Heart left ventricle (tissue), 13 donors: ENCODE measurements at regions not wholly inside any gene's neighbourhood (a gene's known extent, or its start where the extent isn't known, plus 50 kb on each side); places are given as distances from the start of the nearest gene placed in this dataset.

Experiments used
- POLR2A ChIP-seq, 2 donors: fragments of 450-650 bp; IDR thresholded peaks; one replicate each; pipeline ENCODE4 v1.6.1; 2017; ENCODE audit warnings: antibody characterized with exemption in 2 of 2, mild to moderate bottlenecking in 2 of 2, moderate library complexity in 2 of 2
- TF ChIP-seq, protein P1 (sequence below), 12 donors: fragments of 200-600 bp; sonication (generic) in 4 of 12; IDR thresholded peaks; one replicate each; pipeline versions ENCODE4 v1.5.0 to v1.8.0; 2018 to 2022; ENCODE audit warnings: antibody characterized with exemption in 12 of 12, mild to moderate bottlenecking in 5 of 12
- donor health status: ischemic (EF 13 %, LVEDD 7.1; RV severe dilation, severe dysfunction).
- donor health status: DM: no; HTN: yes; CAD: no.
- donor health status: DM: no; HTN: no; CAD: no.
- donor health status: ischemic (EF 25% LVEDD 6.9; RV normal size, moderate dysfunction).
- donor health status: ischemic (EF 25% LVEDD 5.7; RV mildly dilated, moderate dysfunction).
- donor health status: ischemic (EF 35%, LVEDD 5.7; RV mildly dilated, moderate dysfunction).
- donor health status: nonischemic (EF 11% LVEDD 7.7; RV severe dilation, severe dysfunction).
- donor health status: DM: yes; HTN: yes; CAD: no.
- donor health status: PGD.
- donor health status: ischemic (EF 29% LVEDD 5.4; RV normal size, mild dysfunction).
- donor health status: nonischemic (EF 23%, LVEDD 6.1; RV moderate dilation, normal function).

DNA sequence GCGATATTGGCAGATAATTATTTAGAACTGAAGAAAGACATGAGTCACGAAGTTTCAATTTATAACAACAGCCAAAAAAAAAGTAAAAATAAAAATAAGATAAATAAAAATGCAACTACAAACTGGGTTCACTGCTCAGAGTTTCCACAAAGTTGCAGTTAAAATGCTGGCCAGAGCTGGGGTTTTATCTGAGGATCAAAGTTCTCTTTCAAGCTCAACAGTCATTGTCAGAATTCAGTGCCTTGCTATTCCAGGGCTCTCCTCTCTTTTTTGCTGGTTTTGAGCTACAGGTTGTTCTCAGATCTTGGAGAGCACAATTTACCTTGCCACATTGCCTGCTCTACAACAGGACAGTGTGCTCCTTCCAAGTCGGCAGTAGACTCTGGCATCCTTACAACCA is 60.1 kb downstream of the PYDC2 start:
- TF ChIP-seq, protein P1, sequence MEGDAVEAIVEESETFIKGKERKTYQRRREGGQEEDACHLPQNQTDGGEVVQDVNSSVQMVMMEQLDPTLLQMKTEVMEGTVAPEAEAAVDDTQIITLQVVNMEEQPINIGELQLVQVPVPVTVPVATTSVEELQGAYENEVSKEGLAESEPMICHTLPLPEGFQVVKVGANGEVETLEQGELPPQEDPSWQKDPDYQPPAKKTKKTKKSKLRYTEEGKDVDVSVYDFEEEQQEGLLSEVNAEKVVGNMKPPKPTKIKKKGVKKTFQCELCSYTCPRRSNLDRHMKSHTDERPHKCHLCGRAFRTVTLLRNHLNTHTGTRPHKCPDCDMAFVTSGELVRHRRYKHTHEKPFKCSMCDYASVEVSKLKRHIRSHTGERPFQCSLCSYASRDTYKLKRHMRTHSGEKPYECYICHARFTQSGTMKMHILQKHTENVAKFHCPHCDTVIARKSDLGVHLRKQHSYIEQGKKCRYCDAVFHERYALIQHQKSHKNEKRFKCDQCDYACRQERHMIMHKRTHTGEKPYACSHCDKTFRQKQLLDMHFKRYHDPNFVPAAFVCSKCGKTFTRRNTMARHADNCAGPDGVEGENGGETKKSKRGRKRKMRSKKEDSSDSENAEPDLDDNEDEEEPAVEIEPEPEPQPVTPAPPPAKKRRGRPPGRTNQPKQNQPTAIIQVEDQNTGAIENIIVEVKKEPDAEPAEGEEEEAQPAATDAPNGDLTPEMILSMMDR (IDR thresholded peaks at IDR 0.05): no peak
- TF ChIP-seq POLR2A (IDR thresholded peaks at IDR 0.05): no peak
